ENCODE measurements at regions not wholly inside any gene's neighbourhood (a gene's known extent, or its start where the extent isn't known, plus 50 kb on each side); places are given as distances from the start of the nearest gene placed in this dataset.

DNA sequence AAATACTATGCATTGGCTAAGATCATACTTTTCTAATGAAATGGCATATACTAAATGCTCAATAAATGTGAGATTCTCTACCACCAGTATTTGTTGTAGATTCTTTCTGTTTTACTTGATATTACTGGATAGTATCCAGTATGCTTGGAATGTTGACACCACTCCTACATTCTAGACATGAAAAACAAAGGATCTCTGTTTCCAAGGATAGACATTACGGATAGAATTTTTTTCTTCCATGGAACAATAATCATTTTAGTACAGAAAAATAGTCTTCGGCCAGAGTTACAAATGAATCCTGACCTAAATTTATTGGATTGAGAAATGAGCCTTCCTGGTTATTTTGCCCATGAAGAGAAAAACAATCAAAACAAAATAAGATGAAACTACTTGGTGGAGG, 258.2 kb upstream of the NT5E start:
- no peak for TF ChIP-seq NFIC (IDR thresholded peaks at IDR 0.05)
- TF ChIP-seq, protein P1, sequence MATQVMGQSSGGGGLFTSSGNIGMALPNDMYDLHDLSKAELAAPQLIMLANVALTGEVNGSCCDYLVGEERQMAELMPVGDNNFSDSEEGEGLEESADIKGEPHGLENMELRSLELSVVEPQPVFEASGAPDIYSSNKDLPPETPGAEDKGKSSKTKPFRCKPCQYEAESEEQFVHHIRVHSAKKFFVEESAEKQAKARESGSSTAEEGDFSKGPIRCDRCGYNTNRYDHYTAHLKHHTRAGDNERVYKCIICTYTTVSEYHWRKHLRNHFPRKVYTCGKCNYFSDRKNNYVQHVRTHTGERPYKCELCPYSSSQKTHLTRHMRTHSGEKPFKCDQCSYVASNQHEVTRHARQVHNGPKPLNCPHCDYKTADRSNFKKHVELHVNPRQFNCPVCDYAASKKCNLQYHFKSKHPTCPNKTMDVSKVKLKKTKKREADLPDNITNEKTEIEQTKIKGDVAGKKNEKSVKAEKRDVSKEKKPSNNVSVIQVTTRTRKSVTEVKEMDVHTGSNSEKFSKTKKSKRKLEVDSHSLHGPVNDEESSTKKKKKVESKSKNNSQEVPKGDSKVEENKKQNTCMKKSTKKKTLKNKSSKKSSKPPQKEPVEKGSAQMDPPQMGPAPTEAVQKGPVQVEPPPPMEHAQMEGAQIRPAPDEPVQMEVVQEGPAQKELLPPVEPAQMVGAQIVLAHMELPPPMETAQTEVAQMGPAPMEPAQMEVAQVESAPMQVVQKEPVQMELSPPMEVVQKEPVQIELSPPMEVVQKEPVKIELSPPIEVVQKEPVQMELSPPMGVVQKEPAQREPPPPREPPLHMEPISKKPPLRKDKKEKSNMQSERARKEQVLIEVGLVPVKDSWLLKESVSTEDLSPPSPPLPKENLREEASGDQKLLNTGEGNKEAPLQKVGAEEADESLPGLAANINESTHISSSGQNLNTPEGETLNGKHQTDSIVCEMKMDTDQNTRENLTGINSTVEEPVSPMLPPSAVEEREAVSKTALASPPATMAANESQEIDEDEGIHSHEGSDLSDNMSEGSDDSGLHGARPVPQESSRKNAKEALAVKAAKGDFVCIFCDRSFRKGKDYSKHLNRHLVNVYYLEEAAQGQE (IDR thresholded peaks at IDR 0.05; ENCODE audit: low read depth), result no peak
- TF ChIP-seq RAD21 (IDR thresholded peaks at IDR 0.05; ENCODE audit: low read depth), result no peak
- TF ChIP-seq, protein P2, sequence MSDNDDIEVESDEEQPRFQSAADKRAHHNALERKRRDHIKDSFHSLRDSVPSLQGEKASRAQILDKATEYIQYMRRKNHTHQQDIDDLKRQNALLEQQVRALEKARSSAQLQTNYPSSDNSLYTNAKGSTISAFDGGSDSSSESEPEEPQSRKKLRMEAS (IDR thresholded peaks at IDR 0.05), result no peak
- no peak for TF ChIP-seq EP300 (IDR thresholded peaks at IDR 0.05; ENCODE audit: borderline replicate concordance)
- no peak for TF ChIP-seq TEAD4 (IDR thresholded peaks at IDR 0.05)
- TF ChIP-seq EGR1 (IDR thresholded peaks at IDR 0.05), result no peak
- TF ChIP-seq, protein P3, sequence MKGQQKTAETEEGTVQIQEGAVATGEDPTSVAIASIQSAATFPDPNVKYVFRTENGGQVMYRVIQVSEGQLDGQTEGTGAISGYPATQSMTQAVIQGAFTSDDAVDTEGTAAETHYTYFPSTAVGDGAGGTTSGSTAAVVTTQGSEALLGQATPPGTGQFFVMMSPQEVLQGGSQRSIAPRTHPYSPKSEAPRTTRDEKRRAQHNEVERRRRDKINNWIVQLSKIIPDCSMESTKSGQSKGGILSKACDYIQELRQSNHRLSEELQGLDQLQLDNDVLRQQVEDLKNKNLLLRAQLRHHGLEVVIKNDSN (IDR thresholded peaks at IDR 0.05), result no peak
- no peak for TF ChIP-seq TCF12 (IDR thresholded peaks at IDR 0.05; ENCODE audit: low read depth)
- TF ChIP-seq CREB1 (IDR thresholded peaks at IDR 0.05; ENCODE audit: low read depth), result no peak
- TF ChIP-seq YY1 (IDR thresholded peaks at IDR 0.05; ENCODE audit: low read depth), result no peak
- TF ChIP-seq TAF1 (IDR thresholded peaks at IDR 0.05; ENCODE audit: low read depth), result no peak

All from Ishikawa (cell line).